Loucy (cell line): ENCODE measurements at regions not wholly inside any gene's neighbourhood (a gene's known extent, or its start where the extent isn't known, plus 50 kb on each side); places are given as distances from the start of the nearest gene placed in this dataset.

Source experiments
- H2AFZ ChIP-seq: fragments of 200-600 bp; sonication (generic); 2 replicates; pipeline ENCODE4 v1.6.0; 2016; ENCODE audit warnings: antibody characterized with exemption, mild to moderate bottlenecking, low read length, moderate library complexity
- H3F3A ChIP-seq: fragments of 200-600 bp; 2 replicates; pipeline ENCODE4 v1.6.0; 2016; ENCODE audit warnings: antibody characterized with exemption, low read depth, mild to moderate bottlenecking
- H3K27me3 ChIP-seq: fragments of 200-600 bp; sonication (generic); 2 replicates; pipeline ENCODE4 v1.6.1; 2014; ENCODE audit warnings: low read length, mild to moderate bottlenecking; ENCODE audit not compliant: insufficient read depth, poor library complexity, severe bottlenecking
- H3K36me3 ChIP-seq: fragments of 200-600 bp; sonication (generic); 2 replicates; pipeline ENCODE4 v1.6.1; 2016; ENCODE audit warnings: low read length; ENCODE audit not compliant: insufficient read depth
- H3K4me1 ChIP-seq: fragments of 200-600 bp; sonication (generic); 2 replicates; pipeline ENCODE4 v1.5.1; 2014; ENCODE audit warnings: low read length, mild to moderate bottlenecking; ENCODE audit not compliant: insufficient read depth, poor library complexity, severe bottlenecking
- H3K4me2 ChIP-seq: fragments of 200-600 bp; sonication (generic); 2 replicates; pipeline ENCODE4 v1.6.0; 2014; ENCODE audit warnings: antibody characterized with exemption, low read length, low read depth, mild to moderate bottlenecking; ENCODE audit not compliant: poor library complexity, severe bottlenecking
- H3K4me3 ChIP-seq: fragments of 200-600 bp; sonication (generic); 2 replicates; pipeline ENCODE4 v1.5.1; 2014; ENCODE audit warnings: low read length, mild to moderate bottlenecking, mixed read lengths; ENCODE audit not compliant: poor library complexity, severe bottlenecking
- H3K79me2 ChIP-seq: fragments of 200-600 bp; sonication (generic); 2 replicates; pipeline ENCODE4 v1.6.1; 2014; ENCODE audit warnings: low read length; ENCODE audit not compliant: insufficient read depth
- H3K9ac ChIP-seq: fragments of 200-600 bp; sonication (generic); 2 replicates; pipeline ENCODE4 v1.6.0; 2014; ENCODE audit warnings: mild to moderate bottlenecking, low read depth, low read length, moderate library complexity; ENCODE audit not compliant: poor library complexity, severe bottlenecking
- H3K9me2 ChIP-seq: fragments of 200-600 bp; sonication (generic); replicated peaks from 2 replicates; pipeline ENCODE4 v1.6.1; 2016; ENCODE audit warnings: low read depth, low read length, mixed read lengths
- H3K9me3 ChIP-seq: fragments of 200-600 bp; sonication (generic); 2 replicates; pipeline ENCODE4 v1.6.1; 2014; ENCODE audit warnings: mild to moderate bottlenecking, antibody characterized with exemption, low read length, low read depth; ENCODE audit not compliant: insufficient read depth
- H4K20me1 ChIP-seq: fragments of 200-600 bp; sonication (generic); 2 replicates; pipeline ENCODE4 v1.6.0; 2014; ENCODE audit warnings: antibody characterized with exemption, low read length, mild to moderate bottlenecking; ENCODE audit not compliant: insufficient read depth, poor library complexity, severe bottlenecking
- EZH2phosphoT487 ChIP-seq: fragments of 200-600 bp; IDR thresholded peaks from 2 replicates; pipeline ENCODE4 v1.6.1; 2018; ENCODE audit warnings: antibody characterized with exemption, mild to moderate bottlenecking, moderate library complexity, borderline replicate concordance
- TF ChIP-seq, protein P1 (sequence below): fragments of 200-600 bp; sonication (generic); conservative IDR thresholded peaks from 2 replicates; pipeline ENCODE4 v1.5.1; 2014; ENCODE audit warnings: mild to moderate bottlenecking, antibody characterized with exemption, low read length

DNA sequence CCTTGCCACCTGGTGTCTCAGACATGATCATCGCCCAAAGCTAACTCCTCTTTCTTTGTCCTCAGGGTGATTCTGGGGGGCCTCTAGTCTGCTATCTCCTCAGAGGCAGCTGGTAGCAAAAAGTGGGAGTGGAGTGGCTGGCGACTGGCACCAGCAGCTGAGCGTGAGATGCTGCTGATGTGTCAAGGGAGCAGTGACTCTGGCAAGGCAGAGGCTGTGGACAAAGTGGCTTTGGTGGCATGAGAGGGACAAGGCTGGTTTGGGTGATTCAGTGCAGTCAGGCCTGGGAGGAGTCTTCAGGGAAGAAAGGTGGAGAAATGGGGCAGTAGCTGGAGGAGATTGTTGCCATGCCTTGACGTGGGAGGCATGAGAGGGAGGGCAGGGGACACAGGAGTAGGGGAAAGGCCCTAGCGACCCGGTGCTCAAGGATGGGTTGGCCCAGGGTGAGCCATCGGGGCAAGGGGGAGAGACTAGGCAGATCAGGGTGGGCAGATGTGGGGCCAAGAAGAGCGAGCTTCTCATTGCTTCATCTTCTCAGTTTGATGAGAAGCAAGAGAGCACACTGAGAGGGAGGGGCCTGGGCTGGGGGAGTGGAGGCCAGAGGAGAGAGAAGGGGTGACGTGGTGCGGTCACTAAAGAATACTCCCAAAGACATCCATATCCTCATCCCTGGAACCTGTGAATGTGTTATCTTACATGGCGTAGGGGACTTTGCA, 64.2 kb upstream of the SPTLC1 start:
- Histone ChIP-seq H3K79me2 (no peaks in the 10 kb centered on the region), H3K27me3 (no peaks in the 10 kb centered on the region), H3K9me3 (no peaks in the 10 kb centered on the region), H3K36me3 (no peaks in the 10 kb centered on the region), H3K9ac (no peak overlapping the region), H3K9me2 (no peaks in the 10 kb centered on the region), H3K4me1 (peaks cover 4% of the 10 kb centered on the region), H3K4me3 (no peak overlapping the region), H3K4me2 (no peak overlapping the region), H2AFZ (no peak overlapping the region), H4K20me1 (no peaks in the 10 kb centered on the region), H3F3A (no peaks in the 10 kb centered on the region)
- no peak for TF ChIP-seq EZH2phosphoT487
- TF ChIP-seq, protein P1, sequence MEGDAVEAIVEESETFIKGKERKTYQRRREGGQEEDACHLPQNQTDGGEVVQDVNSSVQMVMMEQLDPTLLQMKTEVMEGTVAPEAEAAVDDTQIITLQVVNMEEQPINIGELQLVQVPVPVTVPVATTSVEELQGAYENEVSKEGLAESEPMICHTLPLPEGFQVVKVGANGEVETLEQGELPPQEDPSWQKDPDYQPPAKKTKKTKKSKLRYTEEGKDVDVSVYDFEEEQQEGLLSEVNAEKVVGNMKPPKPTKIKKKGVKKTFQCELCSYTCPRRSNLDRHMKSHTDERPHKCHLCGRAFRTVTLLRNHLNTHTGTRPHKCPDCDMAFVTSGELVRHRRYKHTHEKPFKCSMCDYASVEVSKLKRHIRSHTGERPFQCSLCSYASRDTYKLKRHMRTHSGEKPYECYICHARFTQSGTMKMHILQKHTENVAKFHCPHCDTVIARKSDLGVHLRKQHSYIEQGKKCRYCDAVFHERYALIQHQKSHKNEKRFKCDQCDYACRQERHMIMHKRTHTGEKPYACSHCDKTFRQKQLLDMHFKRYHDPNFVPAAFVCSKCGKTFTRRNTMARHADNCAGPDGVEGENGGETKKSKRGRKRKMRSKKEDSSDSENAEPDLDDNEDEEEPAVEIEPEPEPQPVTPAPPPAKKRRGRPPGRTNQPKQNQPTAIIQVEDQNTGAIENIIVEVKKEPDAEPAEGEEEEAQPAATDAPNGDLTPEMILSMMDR: no peak

- Histone ChIP-seq H3K9me2 (no peaks in the 10 kb centered on the region), H3K4me2 (no peak overlapping the region), H4K20me1 (no peaks in the 10 kb centered on the region), H3K36me3 (no peaks in the 10 kb centered on the region), H3K9ac (no peak overlapping the region), H3K4me3 (no peak overlapping the region), H3K9me3 (no peaks in the 10 kb centered on the region), H3K27me3 (no peaks in the 10 kb centered on the region), H3K4me1 (peaks cover 4% of the 10 kb centered on the region), H3F3A (no peaks in the 10 kb centered on the region), H3K79me2 (no peaks in the 10 kb centered on the region), H2AFZ (no peak overlapping the region)
- TF ChIP-seq, protein P1: no peak
Observed at GRCh38 chr9:92177591-92177990, 62.4 kb upstream of the SPTLC1 start.

DNA sequence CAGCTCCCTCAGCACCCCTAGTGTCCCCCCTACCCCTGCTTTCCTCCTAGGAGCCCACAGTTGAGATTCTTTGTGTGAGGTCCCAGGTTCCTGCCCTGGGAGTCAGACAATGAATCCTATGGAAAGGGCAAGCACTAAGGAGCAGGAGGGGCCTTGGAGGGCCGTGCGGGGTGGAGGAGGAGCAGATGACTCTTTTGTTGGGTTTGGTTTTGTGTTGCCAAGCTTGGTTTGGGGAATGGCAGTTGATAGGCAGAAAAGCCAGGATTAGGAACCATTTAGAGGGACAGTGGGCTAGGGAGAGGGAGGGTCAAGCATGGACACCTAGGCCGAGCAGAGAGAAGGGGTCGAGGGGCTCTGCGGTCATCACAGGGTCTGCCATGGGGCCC, 61.6 kb upstream of the SPTLC1 start:
- Histone ChIP-seq H3K4me1 (peaks cover 4% of the 10 kb centered on the region), H4K20me1 (no peaks in the 10 kb centered on the region), H3K9me2 (no peaks in the 10 kb centered on the region), H3K9me3 (no peaks in the 10 kb centered on the region), H3K36me3 (no peaks in the 10 kb centered on the region), H3K79me2 (no peaks in the 10 kb centered on the region), H3K27me3 (no peaks in the 10 kb centered on the region), H3K9ac (no peak overlapping the region), H2AFZ (no peak overlapping the region), H3F3A (no peaks in the 10 kb centered on the region), H3K4me2 (no peak overlapping the region), H3K4me3 (no peak overlapping the region)
- TF ChIP-seq EZH2phosphoT487: no peak
- TF ChIP-seq, protein P1: no peak
